B cell (primary cell): ENCODE measurements at regions not wholly inside any gene's neighbourhood (a gene's known extent, or its start where the extent isn't known, plus 50 kb on each side); places are given as distances from the start of the nearest gene placed in this dataset.

ENCODE experiments used
- ATAC-seq: fragments of 200-7000 bp; cut with Tn5 transposase; one replicate; pipeline ENCODE4 v1.10.0; 2021; ENCODE audit warnings: low read depth, mild to moderate bottlenecking, moderate number of reproducible peaks, moderate library complexity
- CTCF ChIA-PET: fragments of 350-600 bp; sonication (Branson Sonifier 250); formaldehyde crosslinking; loops from one replicate; lab custom pipeline; 2021; ENCODE audit warnings: antibody characterized with exemption, inconsistent platforms; lab: Charles Lee
- POLR2A ChIA-PET: fragments of 350-600 bp; sonication (Branson Sonifier 250); formaldehyde crosslinking; loops from one replicate; lab custom pipeline; 2021; ENCODE audit warnings: antibody characterized with exemption; lab: Charles Lee
- DNase-seq: peaks from one replicate; pipeline ENCODE4 v3.0.0; 2013
- H2AFZ ChIP-seq: 2 replicates; pipeline ENCODE4 v1.6.1; 2012; ENCODE audit warnings: mild to moderate bottlenecking, low read depth, low read length; ENCODE audit not compliant: insufficient read depth, poor library complexity, severe bottlenecking
- H3K27ac ChIP-seq, 2 donors: 1 replicate in 1 of 2; 2 replicates in 1 of 2; pipeline ENCODE4 v1.5.1; 2012 to 2013; ENCODE audit warnings: low read length in 2 of 2, mild to moderate bottlenecking in 2 of 2, moderate library complexity in 1 of 2
- H3K27me3 ChIP-seq, 4 experiments: fragments of 200-600 bp in 1 of 4; sonication (generic) in 1 of 4; replicated peaks in 1 of 4; 1 replicate in 2 of 4; 2 replicates in 2 of 4; pipeline versions ENCODE4 v1.6.1 to v1.7.0; 2013 to 2016; ENCODE audit warnings: low read length in 3 of 4, mild to moderate bottlenecking in 2 of 4, mixed read lengths in 1 of 4, moderate library complexity in 1 of 4; ENCODE audit not compliant: insufficient read depth in 4 of 4, control insufficient read depth in 3 of 4; ENCODE audit errors: control extremely low read depth in 1 of 4
- H3K36me3 ChIP-seq, 2 experiments: replicated peaks in 1 of 2; 1 replicate in 1 of 2; 2 replicates in 1 of 2; pipeline versions ENCODE4 v1.6.1 to v1.7.1; 2013; ENCODE audit warnings: low read length in 1 of 2; ENCODE audit not compliant: insufficient read depth in 2 of 2, control insufficient read depth in 1 of 2; ENCODE audit errors: control extremely low read depth in 1 of 2, extremely low read depth in 1 of 2
- H3K4me1 ChIP-seq, 2 donors: fragments of 200-600 bp in 1 of 2; sonication (generic) in 1 of 2; 1 replicate in 1 of 2; 2 replicates in 1 of 2; pipeline versions ENCODE4 v1.5.1 to v1.6.1; 2013 to 2017; ENCODE audit warnings: low read length in 2 of 2; ENCODE audit not compliant: control insufficient read depth in 2 of 2, insufficient read depth in 2 of 2
- H3K4me2 ChIP-seq: replicated peaks from 2 replicates; pipeline ENCODE3; 2012; ENCODE audit warnings: mild to moderate bottlenecking, low read depth, low read length; ENCODE audit not compliant: poor library complexity, severe bottlenecking
- H3K4me3 ChIP-seq, 5 experiments: fragments of 200-600 bp in 1 of 5; sonication (generic) in 1 of 5; 1 replicate in 3 of 5; 2 replicates in 2 of 5; pipeline versions ENCODE4 v1.5.1 to v1.7.0; 2011 to 2016; ENCODE audit warnings: low read length in 4 of 5, mild to moderate bottlenecking in 4 of 5, low read depth in 2 of 5, control low read depth in 1 of 5, moderate library complexity in 1 of 5; ENCODE audit not compliant: insufficient read depth in 1 of 5; ENCODE audit errors: control extremely low read depth in 1 of 5, extremely low read depth in 1 of 5
- H3K79me2 ChIP-seq: fragments of 200-600 bp; sonication (generic); one replicate; pipeline ENCODE4 v1.6.0; 2016; ENCODE audit warnings: low read length; ENCODE audit not compliant: control insufficient read depth, insufficient read depth
- H3K9ac ChIP-seq: fragments of 200-600 bp; sonication (generic); 2 replicates; pipeline ENCODE4 v1.6.1; 2017; ENCODE audit warnings: mild to moderate bottlenecking, low read length, moderate library complexity
- H3K9me3 ChIP-seq, 3 donors: one replicate each; pipeline versions ENCODE4 v1.6.1 to v1.7.1; 2013; ENCODE audit warnings: low read length in 2 of 3; ENCODE audit not compliant: control insufficient read depth in 2 of 3, insufficient read depth in 1 of 3; ENCODE audit errors: control extremely low read depth in 1 of 3
- H4K20me1 ChIP-seq: 2 replicates; pipeline ENCODE4 v1.6.0; 2012; ENCODE audit warnings: mild to moderate bottlenecking, low read length; ENCODE audit not compliant: insufficient read depth, control insufficient read depth, poor library complexity, severe bottlenecking
- H3K27ac Mint-ChIP-seq: one replicate; pipeline ENCODE4 v1.8.0; 2021; ENCODE audit warnings: mixed read lengths
- H3K27me3 Mint-ChIP-seq: one replicate; pipeline ENCODE4 v1.8.0; 2021; ENCODE audit warnings: mixed read lengths
- H3K4me1 Mint-ChIP-seq: one replicate; pipeline ENCODE4 v1.8.0; 2021; ENCODE audit warnings: mixed read lengths
- H3K4me3 Mint-ChIP-seq: one replicate; pipeline ENCODE4 v1.8.0; 2021; ENCODE audit warnings: mixed read lengths
- H3K9me3 Mint-ChIP-seq: one replicate; pipeline ENCODE4 v1.8.0; 2022; ENCODE audit warnings: mixed read lengths; ENCODE audit not compliant: insufficient read depth
- EZH2 ChIP-seq: IDR thresholded peaks from 2 replicates; pipeline ENCODE4 v1.6.1; 2012; ENCODE audit warnings: borderline replicate concordance, low read depth, mild to moderate bottlenecking, moderate library complexity, low read length; ENCODE audit not compliant: insufficient read depth, poor library complexity, severe bottlenecking
- WGBS: methylation state at CpG from one replicate; pipeline ENCODE4 v1.1.5; 2013; ENCODE audit warnings: missing lambda C conversion rate; ENCODE audit not compliant: insufficient coverage; 5-methylcytosine and 5-hydroxymethylcytosine counted together
- intact Hi-C: fragments of 100-400 bp; cut with micrococcal nuclease; formaldehyde crosslinking; loops from one replicate; pipeline ENCODE4 v1.10.0; 2022
- TF ChIP-seq, protein P1 (sequence below): fragments of 200-600 bp; IDR thresholded peaks from one replicate; pipeline ENCODE4 v1.8.0; 2022; ENCODE audit warnings: antibody characterized with exemption, mild to moderate bottlenecking

DNA sequence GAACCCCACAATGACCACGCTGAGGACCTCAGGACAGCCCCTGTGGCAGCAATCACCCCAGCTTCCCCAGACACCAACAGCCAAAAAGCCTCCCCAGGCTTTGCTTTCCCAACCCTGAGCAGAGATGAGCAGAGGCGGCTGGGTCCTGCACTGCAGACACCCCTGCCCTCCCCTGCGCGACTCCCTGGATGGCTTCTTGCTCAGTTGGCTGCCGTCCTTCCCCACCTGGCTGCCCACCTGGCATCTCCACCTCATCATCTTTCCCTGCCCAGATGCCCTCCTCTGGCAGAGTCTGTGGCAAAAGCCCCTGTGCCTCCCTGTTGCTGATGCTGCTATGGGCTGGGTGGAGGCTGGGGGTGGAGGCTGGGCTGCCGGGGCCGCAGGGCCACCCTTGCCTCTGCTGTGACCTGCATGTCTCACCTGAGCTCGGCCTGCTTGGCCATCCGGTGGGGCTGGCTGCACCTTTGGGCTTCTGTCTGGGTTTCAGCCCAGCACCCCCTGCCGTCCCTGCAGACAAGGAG is 567.7 kb downstream of the TCERG1L start:
- DNase-seq (no peak), ATAC-seq (no peak)
- Mint-ChIP-seq H3K27me3 (no peaks in the 10 kb centered on the region), H3K9me3 (no peaks in the 10 kb centered on the region), H3K27ac (no peak overlapping the region), H3K4me1 (no peaks in the 10 kb centered on the region), H3K4me3 (no peak overlapping the region)
- Histone ChIP-seq H3K27me3 (no peaks in the 10 kb centered on the region), H3K4me1 (no peaks in the 10 kb centered on the region), H3K4me3 (no peak overlapping the region), H4K20me1 (no peaks in the 10 kb centered on the region), H3K9me3 (peaks cover 0 to 6% (median 0%) of the 10 kb centered on the region in 3 donors), H3K27ac (no peak overlapping the region), H3K36me3 (no peaks in the 10 kb centered on the region), H3K9ac (no peak overlapping the region), H3K79me2 (no peaks in the 10 kb centered on the region), H2AFZ (no peak overlapping the region), H3K4me2 (no peak overlapping the region)
- no peak for TF ChIP-seq EZH2
- TF ChIP-seq, protein P1, sequence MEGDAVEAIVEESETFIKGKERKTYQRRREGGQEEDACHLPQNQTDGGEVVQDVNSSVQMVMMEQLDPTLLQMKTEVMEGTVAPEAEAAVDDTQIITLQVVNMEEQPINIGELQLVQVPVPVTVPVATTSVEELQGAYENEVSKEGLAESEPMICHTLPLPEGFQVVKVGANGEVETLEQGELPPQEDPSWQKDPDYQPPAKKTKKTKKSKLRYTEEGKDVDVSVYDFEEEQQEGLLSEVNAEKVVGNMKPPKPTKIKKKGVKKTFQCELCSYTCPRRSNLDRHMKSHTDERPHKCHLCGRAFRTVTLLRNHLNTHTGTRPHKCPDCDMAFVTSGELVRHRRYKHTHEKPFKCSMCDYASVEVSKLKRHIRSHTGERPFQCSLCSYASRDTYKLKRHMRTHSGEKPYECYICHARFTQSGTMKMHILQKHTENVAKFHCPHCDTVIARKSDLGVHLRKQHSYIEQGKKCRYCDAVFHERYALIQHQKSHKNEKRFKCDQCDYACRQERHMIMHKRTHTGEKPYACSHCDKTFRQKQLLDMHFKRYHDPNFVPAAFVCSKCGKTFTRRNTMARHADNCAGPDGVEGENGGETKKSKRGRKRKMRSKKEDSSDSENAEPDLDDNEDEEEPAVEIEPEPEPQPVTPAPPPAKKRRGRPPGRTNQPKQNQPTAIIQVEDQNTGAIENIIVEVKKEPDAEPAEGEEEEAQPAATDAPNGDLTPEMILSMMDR: no peak
- ChIA-PET CTCF (no interaction called here), POLR2A (no interaction called here)
- intact Hi-C loops: no loop called here
- WGBS: 91% methylated on average over 9 of the region's 10 CpGs

DNA sequence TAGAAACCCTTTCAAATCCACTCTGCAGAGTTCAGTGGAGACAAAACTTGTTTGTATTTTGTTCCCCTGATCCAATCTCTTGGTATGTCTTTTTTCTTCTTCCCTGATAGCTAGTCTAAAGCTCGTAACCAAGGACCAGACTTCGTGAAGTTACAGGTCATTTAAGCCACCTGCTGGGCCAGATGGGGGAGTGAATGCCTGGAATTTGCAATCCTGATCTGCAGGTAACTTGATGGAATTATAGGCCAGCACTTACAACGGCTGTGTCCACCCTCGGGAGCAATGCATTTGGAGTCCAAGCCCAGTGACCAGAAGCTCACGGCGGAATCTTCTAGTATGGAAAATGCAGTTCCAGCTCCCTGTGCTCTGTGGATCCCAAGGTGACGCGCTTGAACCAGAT is 566.9 kb downstream of the TCERG1L start:
- TF ChIP-seq, protein P1: no peak
- TF ChIP-seq EZH2: no peak
- CTCF ChIA-PET: no interaction called here
- Histone ChIP-seq H3K36me3 (no peaks in the 10 kb centered on the region), H4K20me1 (no peaks in the 10 kb centered on the region), H3K27me3 (no peaks in the 10 kb centered on the region), H3K4me3 (no peak overlapping the region), H3K4me1 (no peaks in the 10 kb centered on the region), H3K9ac (no peak overlapping the region), H3K9me3 (peaks cover 0 to 2% (median 0%) of the 10 kb centered on the region in 3 donors), H3K27ac (no peak overlapping the region), H3K4me2 (no peak overlapping the region), H3K79me2 (no peaks in the 10 kb centered on the region), H2AFZ (no peak overlapping the region)
- WGBS: 56% methylated on average over 2 of the region's 8 CpGs
- Mint-ChIP-seq H3K4me1 (no peaks in the 10 kb centered on the region), H3K27me3 (no peaks in the 10 kb centered on the region), H3K27ac (no peak overlapping the region), H3K9me3 (no peaks in the 10 kb centered on the region), H3K4me3 (no peak overlapping the region)
- POLR2A ChIA-PET: no interaction called here
- DNase-seq (no peak), ATAC-seq (no peak)
- intact Hi-C loops: no loop called here
